GM19395 (cell line): ENCODE measurements at regions not wholly inside any gene's neighbourhood (a gene's known extent, or its start where the extent isn't known, plus 50 kb on each side); places are given as distances from the start of the nearest gene placed in this dataset.
"Not testable (repeated sequence)": the region's sequence is repeated elsewhere in the genome, so short reads cannot be mapped to it uniquely, and the experiment has no call there.

Experiments
- ATAC-seq: cut with Tn5 transposase; IDR thresholded peaks from one replicate; pipeline ENCODE4 v1.9.1; 2021; ENCODE audit warnings: mild to moderate bottlenecking, moderate library complexity; ENCODE audit not compliant: unreplicated experiment

DNA sequence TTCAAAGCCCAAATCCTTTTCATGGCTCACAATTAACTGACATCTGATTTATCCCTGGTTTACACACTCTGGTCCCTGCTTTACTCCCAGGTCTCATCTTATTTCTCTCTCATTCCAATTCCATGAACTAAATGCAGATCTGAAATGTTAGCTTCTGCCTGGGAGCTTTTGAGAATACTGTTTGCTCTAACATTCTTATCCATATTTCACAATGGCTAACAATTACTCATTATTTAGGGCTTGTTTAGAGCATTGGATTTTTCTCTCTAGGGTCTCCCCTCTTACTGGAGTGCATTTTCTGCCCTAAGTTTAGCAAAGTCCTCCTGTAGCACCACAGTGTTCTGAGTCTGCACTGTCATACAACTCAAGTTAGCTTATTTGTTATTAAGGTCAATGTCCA is 121.5 kb upstream of the HCRTR2 start:
- no peak for ATAC-seq

DNA sequence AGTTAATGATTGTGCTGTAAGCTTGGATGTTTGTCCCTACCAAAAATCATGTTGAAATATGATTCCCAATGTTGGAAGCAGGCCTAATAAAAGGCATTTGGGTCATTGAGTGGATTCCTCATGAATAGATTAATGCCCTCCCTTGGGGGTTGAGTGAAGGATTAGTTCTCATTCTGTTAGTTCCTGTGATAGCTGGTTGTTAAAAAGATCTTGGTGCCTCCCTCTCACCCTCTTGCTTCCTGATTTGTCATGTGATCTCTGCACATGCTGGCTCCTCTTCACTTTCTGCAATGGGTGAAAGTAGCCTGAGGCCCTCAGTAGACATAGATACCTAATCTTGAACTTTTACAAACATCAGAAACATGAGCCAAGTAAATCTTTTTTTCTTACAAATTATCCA is 115.6 kb upstream of the HCRTR2 start:
- ATAC-seq, result no peak

DNA sequence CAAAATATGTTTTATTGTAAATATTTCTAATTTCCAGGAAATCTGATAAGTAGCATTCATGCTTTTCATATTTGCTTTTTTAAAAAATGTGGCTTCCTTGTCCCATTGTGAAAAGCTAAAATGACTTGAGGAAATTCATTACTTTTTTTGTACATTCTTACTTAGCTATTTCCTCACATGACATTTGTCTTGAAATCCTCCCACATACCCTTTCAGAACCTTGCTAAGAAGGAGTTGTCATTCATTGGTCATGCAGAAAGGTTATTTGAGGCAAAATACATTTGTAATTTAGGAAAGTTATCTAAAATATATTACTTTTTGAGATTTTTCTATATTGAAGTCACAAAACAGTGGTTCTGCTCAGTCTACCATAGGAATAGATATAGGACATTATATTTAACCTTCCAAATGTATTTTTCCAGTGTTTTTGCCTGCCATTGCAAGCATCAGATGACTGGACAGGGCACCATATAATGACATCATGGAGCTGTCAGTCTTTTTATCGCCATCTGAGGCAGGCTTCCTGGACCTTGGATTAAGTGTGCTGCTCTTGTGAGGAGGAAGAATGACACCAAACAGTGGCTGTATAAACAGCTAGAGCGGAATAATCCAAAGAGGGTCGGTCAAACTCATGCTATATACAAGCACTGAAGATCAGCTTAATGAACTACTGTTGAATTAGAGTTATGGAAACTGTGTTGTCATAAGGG is 109.4 kb upstream of the HCRTR2 start:
- no peak for ATAC-seq

DNA sequence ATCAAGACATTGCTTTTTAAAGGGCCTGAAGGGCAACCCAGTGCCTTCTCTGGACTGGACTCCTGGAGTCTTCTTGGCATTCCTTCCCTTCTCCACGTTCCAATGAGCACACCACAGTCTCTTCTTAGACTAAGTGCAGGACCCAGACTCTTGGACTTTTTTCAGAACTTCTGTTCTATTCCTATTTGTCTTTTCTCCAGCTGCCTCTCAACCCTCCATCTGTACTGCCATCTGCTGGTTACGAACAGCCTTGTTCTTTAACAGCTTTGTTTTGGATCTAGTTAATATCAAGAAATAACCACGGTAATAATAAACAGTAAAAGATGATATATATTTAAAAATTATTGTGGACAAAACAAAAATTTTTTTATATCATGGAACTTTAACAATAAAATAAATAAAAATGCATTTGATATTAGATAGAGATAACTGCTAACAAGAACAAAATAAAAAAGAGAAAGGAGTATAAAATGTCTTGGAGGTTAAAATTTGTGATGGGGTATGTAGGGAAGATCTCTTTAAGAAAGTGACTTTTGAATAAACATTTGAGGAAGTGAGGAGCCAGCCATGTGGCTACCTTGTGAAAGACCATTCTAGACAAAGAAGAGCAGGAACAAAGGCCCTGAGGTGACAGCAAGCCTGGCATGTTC is 105.1 kb upstream of the HCRTR2 start:
- no peak for ATAC-seq

DNA sequence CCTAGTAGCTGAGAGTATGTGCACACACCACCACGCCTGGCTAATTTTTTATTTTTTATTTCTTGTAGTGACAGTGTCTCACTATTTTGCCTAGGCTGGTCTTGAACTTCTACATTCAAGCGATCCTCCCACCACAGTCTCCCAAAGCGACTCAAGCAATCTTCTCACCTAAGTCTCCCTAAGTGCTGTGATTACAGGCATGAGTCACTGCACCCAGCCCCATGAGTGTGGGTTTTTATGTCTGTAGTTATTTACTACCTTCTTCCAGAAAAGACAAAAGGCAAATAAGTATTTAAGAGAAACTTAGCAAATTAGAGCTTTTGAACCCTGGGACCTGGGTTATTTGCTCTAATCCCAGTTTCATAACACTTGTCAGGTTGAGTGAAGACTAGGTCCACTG is 92.3 kb upstream of the HCRTR2 start:
- no peak for ATAC-seq

DNA sequence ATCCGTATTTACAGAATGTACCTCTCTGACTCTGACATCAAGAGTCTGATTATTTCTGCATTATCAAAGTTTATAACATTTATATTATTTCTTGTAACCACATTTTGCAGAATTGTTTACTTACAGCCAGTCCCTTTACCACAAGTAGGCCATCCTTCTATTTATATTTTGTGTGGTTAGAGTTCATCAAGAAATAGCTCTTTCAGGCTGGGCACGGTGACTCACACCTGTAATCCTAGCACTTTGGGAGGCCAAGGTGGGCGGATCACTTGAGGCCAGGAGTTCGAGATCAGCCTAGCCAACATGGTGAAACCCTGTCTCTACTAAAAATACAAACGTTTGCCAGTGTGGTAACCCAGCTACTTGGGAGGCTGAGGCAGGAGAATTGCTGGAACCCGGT is 86.3 kb upstream of the HCRTR2 start:
- ATAC-seq, result not testable (repeated sequence)

DNA sequence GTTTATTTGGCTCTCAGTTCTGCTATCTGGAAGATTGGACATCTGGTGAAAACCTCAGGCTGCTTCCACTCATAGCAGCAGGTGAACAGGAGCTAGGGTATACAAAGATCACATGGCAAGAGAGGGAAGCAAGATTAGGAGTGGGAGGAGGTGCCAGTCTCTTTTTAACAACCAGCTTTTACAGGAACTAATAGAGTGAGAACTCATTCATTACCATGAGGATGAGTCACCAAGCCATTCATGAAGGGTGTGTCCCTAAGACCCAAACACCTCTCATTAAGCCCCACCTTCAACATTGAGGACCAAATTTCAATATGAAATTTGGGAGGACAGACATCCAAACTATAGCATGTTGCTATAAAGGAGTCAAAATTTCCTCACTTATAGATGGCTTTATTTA is 85.4 kb upstream of the HCRTR2 start:
- ATAC-seq, result no peak

DNA sequence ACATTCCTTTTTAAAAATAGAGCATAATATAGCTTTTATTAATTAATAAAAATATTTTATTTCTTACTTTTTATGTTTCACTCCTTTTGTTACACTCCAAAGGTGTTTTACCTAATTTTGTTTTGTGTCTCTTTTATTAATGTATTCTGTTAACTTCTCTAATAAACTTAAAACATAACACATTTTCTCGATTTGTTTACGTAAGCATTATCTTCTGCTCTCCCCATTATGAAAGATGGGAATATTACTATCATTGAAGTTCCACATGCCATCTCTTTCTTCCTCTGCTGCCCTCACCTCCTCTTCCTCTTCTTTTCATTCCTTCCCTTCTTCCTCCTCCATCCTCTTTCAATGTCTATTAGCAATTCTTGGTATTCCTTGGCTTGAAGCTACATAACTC is 85.0 kb upstream of the HCRTR2 start:
- ATAC-seq, result no peak

DNA sequence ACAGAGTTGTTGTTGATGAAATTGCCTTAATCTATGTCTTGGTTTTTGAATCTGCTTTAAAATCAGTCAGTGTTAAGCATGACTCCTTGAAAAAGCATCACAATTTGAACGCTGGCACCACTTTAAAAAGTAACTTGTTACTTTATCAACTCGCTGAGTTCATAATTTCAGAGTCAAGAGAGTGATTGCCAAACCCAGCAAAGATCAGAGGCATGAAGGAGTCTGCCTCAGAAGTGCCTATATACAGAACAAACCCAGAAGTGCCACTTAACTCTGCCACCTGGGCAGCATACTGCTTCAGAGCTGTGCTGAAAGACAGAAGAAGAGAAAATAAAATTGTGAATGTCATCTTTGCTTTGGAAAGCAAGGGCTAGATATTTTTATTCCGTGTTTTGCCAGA is 73.6 kb upstream of the HCRTR2 start:
- ATAC-seq, result no peak

DNA sequence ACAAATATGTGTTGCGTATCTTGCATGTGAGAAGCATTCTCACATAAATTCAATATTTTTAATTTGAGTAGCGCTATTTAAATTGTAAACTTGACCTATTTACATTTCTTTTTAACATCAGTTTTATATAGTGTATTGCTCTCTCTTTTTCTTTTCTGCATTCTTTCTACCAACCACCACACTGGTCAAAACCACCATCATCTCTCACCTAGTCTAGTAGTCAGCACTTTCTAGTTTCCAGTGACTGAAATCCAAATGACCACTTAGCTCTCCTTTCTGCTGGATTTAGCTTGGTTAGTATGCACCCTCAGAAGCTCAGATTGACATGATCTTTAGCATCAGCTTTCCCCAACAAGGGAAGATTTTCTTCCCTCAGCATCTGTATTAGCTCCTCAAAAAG is 73.2 kb upstream of the HCRTR2 start:
- no peak for ATAC-seq

DNA sequence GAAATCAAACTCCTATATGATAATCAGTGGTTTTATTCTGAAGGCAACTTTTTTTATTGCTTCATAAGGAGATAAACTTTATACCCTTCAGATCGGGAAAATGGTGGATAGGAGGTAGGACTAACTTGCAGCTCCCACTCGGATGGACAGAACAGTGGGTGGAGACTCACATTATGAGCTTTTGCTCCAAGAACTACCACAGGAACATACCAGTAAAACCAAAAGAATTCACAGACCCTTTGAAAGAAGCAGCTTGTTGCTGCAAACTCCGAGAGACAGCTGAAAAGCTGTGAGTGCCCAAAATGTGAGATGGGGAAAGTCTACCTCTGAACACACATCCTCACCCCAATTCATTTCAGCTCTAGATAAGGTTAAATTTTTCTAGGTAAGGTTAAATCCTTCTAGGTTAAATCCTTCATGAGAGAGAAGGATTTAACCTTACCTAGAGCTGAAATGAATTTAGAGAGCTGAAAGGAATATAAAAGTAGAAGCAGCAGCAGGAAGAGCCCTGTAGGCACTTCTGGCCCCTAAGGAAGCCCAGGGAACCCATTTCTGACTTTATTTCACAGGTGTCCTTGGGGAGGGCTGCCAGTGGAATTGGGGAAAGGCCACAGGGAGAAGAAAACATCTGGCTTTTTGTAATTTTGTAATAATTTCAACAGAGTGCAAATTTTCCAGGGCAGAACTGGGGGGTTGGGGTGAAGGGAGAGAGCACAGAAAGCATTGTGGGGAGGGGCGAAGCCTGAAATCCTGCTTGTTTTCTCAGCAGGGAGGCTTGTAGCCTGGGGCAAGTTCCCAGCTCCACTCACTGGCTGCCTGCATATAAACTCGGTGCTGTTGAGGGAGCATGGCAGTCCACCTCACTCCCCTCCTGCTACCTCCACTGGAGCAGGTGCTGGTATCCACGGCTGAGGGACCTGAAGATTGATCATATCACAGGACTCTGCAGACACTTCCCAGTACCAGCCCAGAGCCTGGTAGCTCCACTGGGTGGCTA is 65.9 kb upstream of the HCRTR2 start:
- ATAC-seq, result no peak

DNA sequence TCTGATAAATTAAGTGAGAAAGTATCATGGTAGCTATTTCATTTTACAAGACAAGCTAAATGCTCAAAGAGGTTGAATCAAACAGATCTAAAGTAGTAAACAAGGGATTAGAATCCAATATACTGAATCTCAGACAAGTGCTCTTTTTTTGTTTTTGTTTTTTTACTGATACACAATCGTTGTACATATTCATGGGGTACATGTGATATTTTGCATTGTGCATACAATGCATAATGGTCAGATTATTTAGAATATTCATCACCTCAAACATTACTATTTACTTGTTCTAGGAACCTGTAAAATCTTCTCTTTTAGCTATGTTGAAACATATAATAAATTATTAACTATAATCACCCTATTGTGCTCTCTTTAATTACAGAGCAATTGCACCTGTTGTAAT is 57.0 kb upstream of the HCRTR2 start:
- no peak for ATAC-seq

DNA sequence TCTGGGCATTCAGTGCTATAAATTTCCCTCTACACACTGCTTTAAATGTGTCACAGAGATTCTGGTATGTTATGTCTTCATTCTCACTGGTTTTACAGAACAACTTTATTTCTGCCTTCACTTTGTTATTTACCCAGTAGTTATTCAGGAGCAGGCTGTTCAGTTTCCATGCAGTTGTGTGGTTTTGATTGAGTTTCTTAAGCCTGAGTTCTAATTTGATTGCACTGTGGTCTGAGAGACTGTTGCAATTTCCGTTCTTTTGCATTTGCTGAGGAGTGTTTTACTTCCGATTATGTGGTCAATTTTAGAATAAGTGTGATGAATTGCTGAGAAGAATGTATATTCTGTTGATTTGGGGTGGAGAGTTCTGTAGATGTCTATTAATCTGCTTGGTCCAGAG is 50.1 kb upstream of the HCRTR2 start:
- not testable (repeated sequence) for ATAC-seq
